ENCODE measurements at regions not wholly inside any gene's neighbourhood (a gene's known extent, or its start where the extent isn't known, plus 50 kb on each side); places are given as distances from the start of the nearest gene placed in this dataset.

DNA sequence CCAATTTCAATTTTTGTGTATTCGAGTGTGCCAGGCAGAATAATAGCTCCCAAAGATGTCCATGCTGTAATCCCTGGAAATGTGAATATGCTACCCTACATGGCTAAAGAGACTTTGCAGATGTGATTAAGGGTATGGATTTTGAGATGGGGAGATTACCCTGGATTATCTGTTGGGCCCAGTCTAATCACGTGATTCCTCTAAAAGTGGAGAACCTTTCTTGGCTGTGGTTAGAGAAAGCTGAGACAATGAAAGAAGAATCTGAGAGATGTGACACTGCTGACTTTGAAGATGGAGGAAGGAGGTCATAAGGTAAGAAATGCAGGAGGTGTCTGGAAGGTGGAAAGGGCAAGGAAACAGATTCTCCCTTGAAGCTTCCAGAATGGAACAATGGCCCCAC, 503.5 kb upstream of the PITX2 start:
- no peak for TF ChIP-seq EZH2 (IDR thresholded peaks at IDR 0.05; ENCODE audit: low read length)
- TF ChIP-seq CTCF (optimal IDR thresholded peaks at IDR 0.05 in 1 of 3, IDR thresholded peaks at IDR 0.05 in 1 of 3, conservative IDR thresholded peaks at IDR 0.05 in 1 of 3; ENCODE audit: extremely low read depth in 1 of 3, insufficient read depth in 2 of 3, low read length in 3 of 3), result no peak

Data from keratinocyte (primary cell).